HepG2 (cell line): ENCODE measurements at regions not wholly inside any gene's neighbourhood (a gene's known extent, or its start where the extent isn't known, plus 50 kb on each side); places are given as distances from the start of the nearest gene placed in this dataset.

Experiments
- ATAC-seq: fragments of 200-7000 bp; cut with Tn5 transposase; 3 replicates; pipeline ENCODE4 v1.9.1; 2020; ENCODE audit warnings: mild to moderate bottlenecking, moderate library complexity
- BruUV-seq: library from RNA; stranded (reverse); fragments of 400-500 nt; replicated peaks from 2 replicates; lab custom pipeline; 2021; lab: Mats Ljungman, UMichigan
- CTCF ChIA-PET: fragments of 300-600 bp; formaldehyde crosslinking; extraction: SDS; loops from one replicate; lab custom pipeline; 2021; ENCODE audit warnings: low total read pairs, inconsistent platforms, low intra/inter-chr PET ratio; lab: Yijun Ruan, JAX
- POLR2A ChIA-PET: fragments of 350-600 bp; sonication (Branson Sonifier 250); formaldehyde crosslinking; loops from one replicate; lab custom pipeline; 2020; ENCODE audit warnings: antibody characterized with exemption, inconsistent platforms; lab: Yijun Ruan, JAX
- DNase-seq: peaks from one replicate; pipeline ENCODE4 v3.0.0-alpha.2; 2015; ENCODE audit warnings: low spot score
- FAIRE-seq: peaks from 3 replicates; lab custom pipeline; 2011; peaks lifted over from hg19 to GRCh38; lab: Jason Lieb, UNC
- H2AFZ ChIP-seq: one replicate; pipeline ENCODE4 v1.6.1; 2011; ENCODE audit warnings: low read length, inconsistent platforms
- H3K27ac ChIP-seq: fragments of 300-600 bp; 3 replicates; pipeline ENCODE4 v1.8.0; 2011; ENCODE audit warnings: mixed run types, mild to moderate bottlenecking, mixed read lengths, low read length, inconsistent platforms; ENCODE audit not compliant: insufficient read depth; ENCODE audit errors: extremely low read length
- H3K27me3 ChIP-seq, 2 experiments: fragments of 200-600 bp in 1 of 2; 2 replicates in 1 of 2; 3 replicates in 1 of 2; pipeline versions ENCODE4 v1.6.0 to v1.8.0; 2011; ENCODE audit warnings: low read length in 2 of 2, mild to moderate bottlenecking in 2 of 2, moderate library complexity in 2 of 2, inconsistent platforms in 1 of 2; ENCODE audit not compliant: insufficient read depth in 2 of 2, control insufficient read depth in 1 of 2
- H3K36me3 ChIP-seq, 2 experiments: fragments of 200-600 bp in 1 of 2; replicated peaks in 1 of 2; 2 replicates in 1 of 2; 3 replicates in 1 of 2; pipeline versions ENCODE4 v1.5.1 to v1.8.0; 2011; ENCODE audit warnings: low read length in 2 of 2, inconsistent platforms in 1 of 2; ENCODE audit not compliant: insufficient read depth in 2 of 2, control insufficient read depth in 1 of 2
- H3K4me1 ChIP-seq: 2 replicates; pipeline ENCODE4 v1.5.1; 2012; ENCODE audit warnings: low read length, inconsistent platforms; ENCODE audit not compliant: insufficient read depth
- H3K4me2 ChIP-seq: 2 replicates; pipeline ENCODE4 v1.6.0; 2011; ENCODE audit warnings: low read depth, low read length, inconsistent platforms
- H3K4me3 ChIP-seq, 3 experiments: fragments of 200-600 bp in 1 of 3; sonication (generic), shearing (Covaris generic) in 1 of 3; replicated peaks in 1 of 3; 2 replicates each; pipeline ENCODE4 v1.5.1; 2011 to 2016; ENCODE audit warnings: low read length in 3 of 3, inconsistent platforms in 2 of 3, low read depth in 2 of 3, mild to moderate bottlenecking in 2 of 3, control low read depth in 1 of 3, mixed read lengths in 1 of 3; ENCODE audit not compliant: insufficient read depth in 1 of 3
- H3K79me2 ChIP-seq: one replicate; pipeline ENCODE4 v1.6.1; 2011; ENCODE audit warnings: low read length, inconsistent platforms; ENCODE audit not compliant: insufficient read depth
- H3K9ac ChIP-seq: 2 replicates; pipeline ENCODE4 v1.6.0; 2011; ENCODE audit warnings: mild to moderate bottlenecking, low read depth, low read length, inconsistent platforms; ENCODE audit not compliant: insufficient read depth
- H3K9me3 ChIP-seq: 2 replicates; pipeline ENCODE4 v1.5.1; 2012; ENCODE audit warnings: mild to moderate bottlenecking, low read length
- H4K20me1 ChIP-seq: 2 replicates; pipeline ENCODE4 v1.6.0; 2011; ENCODE audit warnings: inconsistent platforms, mild to moderate bottlenecking, low read length, moderate library complexity; ENCODE audit not compliant: insufficient read depth
- CREB3 ChIP-seq: sonication (generic); formaldehyde crosslinking; IDR thresholded peaks from 2 replicates; pipeline ENCODE4 v1.5.0; 2020; ENCODE audit warnings: missing genetic modification reagents
- EEA1 ChIP-seq: sonication (generic); formaldehyde crosslinking; IDR thresholded peaks from 2 replicates; pipeline ENCODE4 v1.5.1; 2020; ENCODE audit warnings: mild to moderate bottlenecking, missing genetic modification reagents, borderline replicate concordance
- EZH2 ChIP-seq: conservative IDR thresholded peaks from 2 replicates; pipeline ENCODE4 v1.6.1; 2012; ENCODE audit warnings: mild to moderate bottlenecking, low read depth, low read length, moderate library complexity
- MAFF ChIP-seq: IDR thresholded peaks from 2 replicates; pipeline ENCODE4 v1.6.1; 2011; ENCODE audit warnings: low read depth, low read length, improper control_type of control experiment
- MAFK ChIP-seq, 2 experiments: IDR thresholded peaks in 1 of 2; conservative IDR thresholded peaks in 1 of 2; 2 replicates each; pipeline ENCODE4 v1.6.1; 2011; ENCODE audit warnings: improper control_type of control experiment in 2 of 2, low read length in 2 of 2
- RFX1 ChIP-seq: fragments of 450-650 bp; IDR thresholded peaks from 2 replicates; pipeline ENCODE4 v1.6.1; 2017
- RFX5 ChIP-seq: IDR thresholded peaks from 2 replicates; pipeline ENCODE4 v1.6.1; 2011; ENCODE audit warnings: low read depth, low read length, improper control_type of control experiment
- TAF1 ChIP-seq: sonication (generic); formaldehyde crosslinking; IDR thresholded peaks from 2 replicates; pipeline ENCODE4 v1.4.0; 2020; ENCODE audit warnings: missing genetic modification reagents
- THYN1 ChIP-seq: sonication (generic); formaldehyde crosslinking; IDR thresholded peaks from 2 replicates; pipeline ENCODE4 v1.8.1; 2023; ENCODE audit warnings: low read depth, mild to moderate bottlenecking, moderate library complexity, missing genetic modification reagents, borderline replicate concordance
- ZNF224 ChIP-seq: sonication (generic); formaldehyde crosslinking; IDR thresholded peaks from 2 replicates; pipeline ENCODE4 v1.5.0; 2020; ENCODE audit warnings: mild to moderate bottlenecking, missing genetic modification reagents
- ZNF552 ChIP-seq: sonication (generic); formaldehyde crosslinking; IDR thresholded peaks from 2 replicates; pipeline ENCODE4 v1.9.0; 2022; ENCODE audit warnings: missing genetic modification reagents, mild to moderate bottlenecking, borderline replicate concordance
- ZNF614 ChIP-seq: IDR thresholded peaks from 2 replicates; pipeline ENCODE4 v1.6.1; 2018; ENCODE audit warnings: missing biosample characterization, missing genetic modification reagents, inconsistent platforms, borderline replicate concordance
- ZNF788 ChIP-seq: sonication (generic); formaldehyde crosslinking; IDR thresholded peaks from 2 replicates; pipeline ENCODE4 v1.5.0; 2020; ENCODE audit warnings: mild to moderate bottlenecking, missing genetic modification reagents, borderline replicate concordance
- WGBS: methylation state at CpG from one replicate; pipeline ENCODE4 v1.1.6; 2017; ENCODE audit warnings: low lambda C conversion rate; 5-methylcytosine and 5-hydroxymethylcytosine counted together
- in situ Hi-C: cut with HindIII; loops from 2 replicates; pipeline ENCODE4 v1.10.0; 2017; ENCODE audit warnings: low pct_unique_long_range_greater_than_20kb; ENCODE audit not compliant: extremely low pct_ligation_motif_present
- intact Hi-C: fragments of 100-400 bp; cut with micrococcal nuclease; formaldehyde crosslinking; loops from one replicate; pipeline ENCODE4 v1.10.0; 2022; ENCODE audit not compliant: unreplicated experiment

- no peaks in the 10 kb centered on the region for H4K20me1 ChIP-seq
- FAIRE-seq (no peak), ATAC-seq (no peak), DNase-seq (no peak)
- no peaks in the 10 kb centered on the region for H3K79me2 ChIP-seq
- no TSS peak for BruUV-seq
- no peak overlapping the region for H3K4me3 ChIP-seq
- H3K9ac ChIP-seq, result no peak overlapping the region
- TF ChIP-seq MAFF (0 out of 2 replicates have a peak, but pooled peaks have one; percentile 36), RFX1 (no peak), RFX5 (no peak), THYN1 (no peak), ZNF788 (no peak), CREB3 (CRISPR knock-in tag) (no peak), ZNF552 (no peak), MAFK (conservative IDR thresholded peaks at IDR 0.05 in 1 of 2, IDR thresholded peaks at IDR 0.05 in 1 of 2; ENCODE audit: low read length in 2 of 2) (peak; percentile 33 to 58; a peak in 2 of 4 replicates), EZH2 (no peak)
- H3K9me3 ChIP-seq, result peaks cover 81% of the 10 kb centered on the region
- no peak overlapping the region for H3K4me2 ChIP-seq
- no peaks in the 10 kb centered on the region for H3K4me1 ChIP-seq
- ChIA-PET CTCF (no interaction called here), POLR2A (no interaction called here)
- H2AFZ ChIP-seq, result no peak overlapping the region
- in situ Hi-C loops, result no loop called here
- no peak overlapping the region for H3K27ac ChIP-seq
- H3K27me3 ChIP-seq, result no peaks in the 10 kb centered on the region
- H3K36me3 ChIP-seq, result no peaks in the 10 kb centered on the region
- intact Hi-C loops, result no loop called here
Measured at GRCh38 chr21:19290328-19290727, 886.7 kb upstream of the TMPRSS15 start.

GRCh38 chr21:19320291-19320690 lies 916.7 kb upstream of the TMPRSS15 start:
- ChIA-PET POLR2A (no interaction called here), CTCF (no interaction called here)
- no peak for FAIRE-seq

More at GRCh38 chr21:19320291-19320690, 916.7 kb upstream of the TMPRSS15 start:
- no TSS peak for BruUV-seq
- TF ChIP-seq ZNF224 (CRISPR knock-in tag) (no peak), ZNF614 (no peak), TAF1 (no peak), EEA1 (CRISPR knock-in tag) (no peak)
- Histone ChIP-seq H3K79me2 (no peaks in the 10 kb centered on the region), H3K27me3 (no peaks in the 10 kb centered on the region), H3K36me3 (no peaks in the 10 kb centered on the region), H2AFZ (no peak overlapping the region), H3K4me3 (no peak overlapping the region), H3K27ac (no peak overlapping the region), H4K20me1 (no peaks in the 10 kb centered on the region), H3K9me3 (peaks cover 76% of the 10 kb centered on the region), H3K4me1 (no peaks in the 10 kb centered on the region), H3K9ac (no peak overlapping the region), H3K4me2 (no peak overlapping the region)
- in situ Hi-C loops, result no loop called here
- DNase-seq (no peak), ATAC-seq (no peak)
- intact Hi-C loops, result no loop called here
- WGBS, result 0% methylated on average over 1 of the region's 1 CpG
